Lower leg skin (tissue), 4 donors: ENCODE measurements at regions not wholly inside any gene's neighbourhood (a gene's known extent, or its start where the extent isn't known, plus 50 kb on each side); places are given as distances from the start of the nearest gene placed in this dataset.

ENCODE experiments used
- DNase-seq, 2 donors: peaks; one replicate each; pipeline ENCODE4 v3.0.0-alpha.2; 2019; ENCODE audit warnings: low spot score in 2 of 2
- H3K4me3 ChIP-seq: fragments of 200-600 bp; sonication (generic); 2 replicates; pipeline ENCODE4 v1.5.1; 2017; ENCODE audit warnings: mild to moderate bottlenecking, low read depth; ENCODE audit not compliant: poor library complexity, severe bottlenecking
- CTCF ChIP-seq, 3 donors: fragments of 450-650 bp; IDR thresholded peaks; one replicate each; pipeline ENCODE4 v1.5.1; 2016; ENCODE audit warnings: antibody characterized with exemption in 3 of 3, mild to moderate bottlenecking in 3 of 3, moderate library complexity in 2 of 3
- POLR2A ChIP-seq, 2 donors: fragments of 450-650 bp; IDR thresholded peaks; one replicate each; pipeline ENCODE4 v1.6.1; 2016 to 2017; ENCODE audit warnings: antibody characterized with exemption in 2 of 2, mild to moderate bottlenecking in 1 of 2, moderate library complexity in 1 of 2
- WGBS, 2 donors: methylation state at CpG; one replicate each; pipeline ENCODE4 v1.1.5; 2018; 5-methylcytosine and 5-hydroxymethylcytosine counted together
- intact Hi-C: fragments of 100-400 bp; cut with DNase I; formaldehyde crosslinking; loops from one replicate; pipeline ENCODE4 v1.15.0; 2023; ENCODE audit warnings: low total_unique reads

DNA sequence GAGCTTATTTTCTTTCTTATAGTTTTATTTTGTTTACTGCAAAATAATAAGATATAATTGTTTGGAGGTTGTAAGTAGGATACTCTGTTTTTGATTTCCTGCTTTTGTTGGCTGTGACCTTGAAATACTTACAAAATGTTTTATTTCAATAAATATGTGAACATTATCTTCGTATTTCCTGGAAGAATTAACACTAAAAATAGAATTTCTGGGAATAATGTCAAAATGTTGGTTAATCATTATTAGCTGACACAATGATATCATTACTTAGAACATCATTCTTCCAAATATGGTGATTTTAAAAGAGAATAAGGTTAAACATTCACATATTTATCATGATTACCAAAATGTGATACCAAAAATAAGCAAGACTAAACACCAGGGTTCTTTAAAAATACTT lies 1148.6 kb upstream of the PRR20A start:
- H3K4me3 ChIP-seq: no peak overlapping the region
- 13 to 20% methylated on average over 1 of the region's 1 CpG for WGBS, 2 donors
- DNase-seq: no peak
- TF ChIP-seq POLR2A (IDR thresholded peaks at IDR 0.05): no peak
- no peak for TF ChIP-seq CTCF (IDR thresholded peaks at IDR 0.05)
- intact Hi-C loops: loop anchor here (5.0 kb wide), 1 partner anchor 420 kb away; no protein-coding TSS in a partner anchor

GRCh38 chr13:55999709-56000108 lies 1141.0 kb upstream of the PRR20A start:
- TF ChIP-seq POLR2A (IDR thresholded peaks at IDR 0.05) (no peak), CTCF (IDR thresholded peaks at IDR 0.05) (no peak)
- H3K4me3 ChIP-seq: no peak overlapping the region
- intact Hi-C loops: no loop called here
- no peak for DNase-seq
- WGBS, 2 donors: 50 to 75% methylated on average over 2 of the region's 2 CpGs

DNA sequence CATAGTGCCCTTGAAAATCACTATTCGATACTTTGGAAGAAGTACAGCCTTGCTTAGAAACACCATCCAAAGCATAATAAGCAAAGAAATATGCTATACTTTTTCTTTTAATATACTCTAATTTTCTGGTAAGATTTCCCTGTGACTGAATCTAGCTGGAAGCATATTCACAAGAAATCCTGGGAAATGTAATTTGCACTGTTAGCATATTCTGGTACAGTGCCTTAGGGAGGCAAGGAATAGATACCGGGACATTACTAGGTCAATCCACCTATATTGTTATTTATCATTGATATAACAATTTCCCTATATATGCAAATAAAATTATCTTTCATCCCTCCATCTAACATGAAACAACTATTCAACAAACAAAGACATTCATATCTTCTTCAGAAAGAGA lies 1131.3 kb upstream of the PRR20A start:
- DNase-seq: no peak

GRCh38 chr13:56012644-56013043 lies 1128.1 kb upstream of the PRR20A start:
- DNase-seq: no peak
- TF ChIP-seq CTCF (IDR thresholded peaks at IDR 0.05): no peak
- no peak for TF ChIP-seq POLR2A (IDR thresholded peaks at IDR 0.05)
- WGBS, 2 donors: 40 to 48% methylated on average over 2 of the region's 2 CpGs
- H3K4me3 ChIP-seq: no peak overlapping the region
- intact Hi-C loops: no loop called here

More for the DNA sequence above, 1131.3 kb upstream of the PRR20A start:
- 91% methylated on average over 2 of the region's 2 CpGs for WGBS, 2 donors
- intact Hi-C loops: no loop called here
- H3K4me3 ChIP-seq: no peak overlapping the region
- TF ChIP-seq CTCF (IDR thresholded peaks at IDR 0.05): no peak
- TF ChIP-seq POLR2A (IDR thresholded peaks at IDR 0.05): no peak

DNA sequence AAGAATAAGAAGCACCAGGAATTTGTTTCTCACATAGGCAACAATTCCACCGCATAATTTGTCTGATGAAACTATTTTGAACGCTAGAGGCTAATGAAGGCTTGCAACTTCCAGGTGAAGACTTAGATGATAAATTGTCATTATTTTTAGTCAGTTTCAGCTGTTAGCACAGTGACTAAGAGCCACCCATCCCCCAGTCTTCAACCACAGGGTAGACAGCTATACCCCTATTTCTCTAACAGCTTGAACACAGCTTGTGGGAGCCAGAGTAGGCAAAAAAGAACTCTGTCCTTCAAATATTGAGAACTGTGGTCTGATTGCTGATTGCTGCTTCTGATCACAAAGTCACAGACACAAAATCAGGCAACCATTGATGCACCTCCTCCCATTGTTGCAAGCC lies 1124.8 kb upstream of the PRR20A start:
- TF ChIP-seq POLR2A (IDR thresholded peaks at IDR 0.05) (no peak), CTCF (IDR thresholded peaks at IDR 0.05) (no peak)
- intact Hi-C loops: no loop called here
- no peak for DNase-seq
- 48 to 50% methylated on average over 2 of the region's 2 CpGs for WGBS, 2 donors
- H3K4me3 ChIP-seq: no peak overlapping the region

DNA sequence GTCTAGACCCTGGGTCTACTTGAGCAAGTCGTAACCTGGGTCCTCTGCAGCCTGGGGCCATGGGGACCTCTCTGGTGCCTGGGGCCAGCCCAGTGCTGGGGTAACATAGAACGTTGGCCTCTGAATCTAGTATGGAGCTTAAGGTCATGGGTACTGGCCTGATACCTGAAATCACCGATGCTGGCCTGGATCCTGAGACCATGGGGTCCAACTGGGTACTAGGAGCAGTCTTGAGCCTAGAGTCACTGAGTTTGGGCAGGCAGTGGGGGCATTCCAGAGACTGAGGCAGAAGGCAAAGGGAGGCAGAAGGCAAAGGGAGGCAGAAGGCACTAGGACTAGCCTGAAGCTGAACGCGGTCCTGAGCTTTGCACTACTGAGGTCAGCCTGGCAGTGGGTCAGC lies 1121.1 kb upstream of the PRR20A start:
- TF ChIP-seq CTCF (IDR thresholded peaks at IDR 0.05): no peak
- no peak overlapping the region for H3K4me3 ChIP-seq
- DNase-seq: no peak
- intact Hi-C loops: no loop called here
- WGBS, 2 donors: 94 to 97% methylated on average over 5 of the region's 5 CpGs
